ENCODE measurements at regions not wholly inside any gene's neighbourhood (a gene's known extent, or its start where the extent isn't known, plus 50 kb on each side); places are given as distances from the start of the nearest gene placed in this dataset.
"Not testable (repeated sequence)": the region's sequence is repeated elsewhere in the genome, so short reads cannot be mapped to it uniquely, and the experiment has no call there.

- TF ChIP-seq CTCF (IDR thresholded peaks at IDR 0.05; ENCODE audit: extremely low read depth, insufficient read depth, missing control alignments): no peak
- in situ Hi-C loops (cut with MboI; ENCODE audit: low pct_unique_long_range_greater_than_20kb, low sequenced_read_pairs, unreplicated experiment): no loop called here
- DNase-seq (ENCODE audit: low spot score): no peak
Measured at GRCh38 chr16:86231996-86232350, 278.4 kb upstream of the FOXF1 start.

- TF ChIP-seq CTCF (IDR thresholded peaks at IDR 0.05; ENCODE audit: extremely low read depth, insufficient read depth, missing control alignments): no peak
- in situ Hi-C loops (cut with MboI; ENCODE audit: low pct_unique_long_range_greater_than_20kb, low sequenced_read_pairs, unreplicated experiment): no loop called here
- no peak for DNase-seq (ENCODE audit: low spot score)
Measured at GRCh38 chr16:86232496-86232895, 277.8 kb upstream of the FOXF1 start.

- DNase-seq (ENCODE audit: low spot score); in situ Hi-C loops (cut with MboI; ENCODE audit: low pct_unique_long_range_greater_than_20kb, low sequenced_read_pairs, unreplicated experiment): not testable (repeated sequence)
Measured at GRCh38 chr16:86233506-86233905, 276.8 kb upstream of the FOXF1 start.

GRCh38 chr16:86239381-86239780 lies 270.9 kb upstream of the FOXF1 start:
- in situ Hi-C loops (cut with MboI; ENCODE audit: low pct_unique_long_range_greater_than_20kb, low sequenced_read_pairs, unreplicated experiment): no loop called here
- DNase-seq (ENCODE audit: low spot score): no peak
- TF ChIP-seq CTCF (IDR thresholded peaks at IDR 0.05; ENCODE audit: extremely low read depth, insufficient read depth, missing control alignments): no peak

- no peak for TF ChIP-seq CTCF (IDR thresholded peaks at IDR 0.05; ENCODE audit: extremely low read depth, insufficient read depth, missing control alignments)
- no peak for DNase-seq (ENCODE audit: low spot score)
- in situ Hi-C loops (cut with MboI; ENCODE audit: low pct_unique_long_range_greater_than_20kb, low sequenced_read_pairs, unreplicated experiment): no loop called here
Measured at GRCh38 chr16:86240716-86241363, 269.5 kb upstream of the FOXF1 start.

- DNase-seq (ENCODE audit: low spot score): no peak
- TF ChIP-seq CTCF (IDR thresholded peaks at IDR 0.05; ENCODE audit: extremely low read depth, insufficient read depth, missing control alignments): no peak
- in situ Hi-C loops (cut with MboI; ENCODE audit: low pct_unique_long_range_greater_than_20kb, low sequenced_read_pairs, unreplicated experiment): no loop called here
Measured at GRCh38 chr16:86241681-86242080, 268.6 kb upstream of the FOXF1 start.

- in situ Hi-C loops (cut with MboI; ENCODE audit: low pct_unique_long_range_greater_than_20kb, low sequenced_read_pairs, unreplicated experiment): no loop called here
- no peak for DNase-seq (ENCODE audit: low spot score)
- no peak for TF ChIP-seq CTCF (IDR thresholded peaks at IDR 0.05; ENCODE audit: extremely low read depth, insufficient read depth, missing control alignments)
Measured at GRCh38 chr16:86242244-86243122, 267.8 kb upstream of the FOXF1 start.

All from GM13977 (cell line).